MM.1S (cell line): ENCODE measurements at regions not wholly inside any gene's neighbourhood (a gene's known extent, or its start where the extent isn't known, plus 50 kb on each side); places are given as distances from the start of the nearest gene placed in this dataset.

Experiments
- DNase-seq: peaks from one replicate; pipeline ENCODE4 v3.0.0-alpha.2; 2015
- H2AFZ ChIP-seq: fragments of 300-600 bp; sonication (generic); 2 replicates; pipeline ENCODE4 v1.6.0; 2016; ENCODE audit warnings: antibody characterized with exemption, low read length
- H3F3A ChIP-seq: fragments of 300-600 bp; sonication (generic); 2 replicates; pipeline ENCODE4 v1.6.1; 2016; ENCODE audit warnings: mild to moderate bottlenecking, antibody characterized with exemption, low read length, moderate library complexity, mixed read lengths; ENCODE audit not compliant: insufficient read depth
- H3K27ac ChIP-seq: fragments of 300-600 bp; sonication (generic); 2 replicates; pipeline ENCODE4 v1.5.1; 2016; ENCODE audit warnings: mild to moderate bottlenecking, low read length
- H3K27me3 ChIP-seq: fragments of 300-600 bp; sonication (generic); replicated peaks from 2 replicates; pipeline ENCODE4 v1.6.0; 2016; ENCODE audit warnings: low read length; ENCODE audit not compliant: insufficient read depth
- H3K36me3 ChIP-seq: fragments of 300-600 bp; sonication (generic); replicated peaks from 2 replicates; pipeline ENCODE4 v1.6.1; 2016; ENCODE audit warnings: mild to moderate bottlenecking, low read length, mixed read lengths; ENCODE audit not compliant: insufficient read depth
- H3K4me1 ChIP-seq: fragments of 300-600 bp; sonication (generic); 2 replicates; pipeline ENCODE4 v1.6.1; 2016; ENCODE audit warnings: low read length, mixed read lengths
- H3K4me2 ChIP-seq: fragments of 300-600 bp; sonication (generic); 2 replicates; pipeline ENCODE4 v1.6.0; 2016; ENCODE audit warnings: low read depth, low read length
- H3K4me3 ChIP-seq: fragments of 300-600 bp; sonication (generic); 2 replicates; pipeline ENCODE4 v1.5.1; 2016; ENCODE audit warnings: low read length, mixed read lengths
- H3K79me2 ChIP-seq: fragments of 300-600 bp; sonication (generic); 2 replicates; pipeline ENCODE4 v1.6.1; 2016; ENCODE audit warnings: mixed run types, low read length, mixed read lengths
- H3K9ac ChIP-seq: fragments of 300-600 bp; sonication (generic); 2 replicates; pipeline ENCODE4 v1.6.1; 2016; ENCODE audit warnings: low read length, mixed read lengths
- H3K9me2 ChIP-seq: fragments of 300-600 bp; sonication (generic); replicated peaks from 2 replicates; pipeline ENCODE4 v1.6.1; 2016; ENCODE audit warnings: mild to moderate bottlenecking, low read length, mixed read lengths; ENCODE audit not compliant: insufficient read depth
- H3K9me3 ChIP-seq: fragments of 300-600 bp; sonication (generic); replicated peaks from 2 replicates; pipeline ENCODE4 v1.6.1; 2016; ENCODE audit warnings: mild to moderate bottlenecking, low read length, mixed read lengths; ENCODE audit not compliant: insufficient read depth
- H4K20me1 ChIP-seq: fragments of 300-600 bp; sonication (generic); 2 replicates; pipeline ENCODE4 v1.6.1; 2016; ENCODE audit warnings: mild to moderate bottlenecking, low read length, moderate library complexity, mixed read lengths; ENCODE audit not compliant: insufficient read depth
- EZH2 ChIP-seq: fragments of 300-600 bp; sonication (generic); optimal IDR thresholded peaks from 2 replicates; pipeline ENCODE3; 2017; ENCODE audit warnings: low read depth, mild to moderate bottlenecking, antibody characterized with exemption, low read length, mixed read lengths
- EZH2phosphoT487 ChIP-seq: fragments of 300-600 bp; sonication (generic); IDR thresholded peaks from 2 replicates; pipeline ENCODE4 v1.6.1; 2018; ENCODE audit warnings: antibody characterized with exemption, low read length
- TF ChIP-seq, protein P1 (sequence below): fragments of 300-600 bp; sonication (generic); IDR thresholded peaks from 2 replicates; pipeline ENCODE4 v1.5.1; 2016; ENCODE audit warnings: antibody characterized with exemption, low read length, mixed read lengths

DNA sequence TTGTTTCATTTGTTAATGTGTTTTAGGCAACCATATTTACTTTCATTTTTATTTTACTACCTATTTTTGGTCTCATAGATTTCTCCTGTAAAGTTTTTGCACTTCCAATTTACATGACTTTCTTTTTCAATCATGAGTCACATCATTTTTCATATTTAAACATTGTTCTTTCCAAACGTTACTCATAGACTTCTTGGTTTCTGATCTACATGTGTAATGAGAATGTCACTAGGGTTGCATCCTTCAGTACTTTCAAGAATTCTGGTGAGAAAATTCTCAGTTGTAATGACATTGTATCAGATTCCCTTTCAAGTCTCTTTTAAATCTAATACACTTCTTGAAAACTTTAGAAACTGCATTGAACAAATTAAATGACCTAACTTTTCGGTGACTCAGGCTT is 991.7 kb downstream of the EFNB2 start:
- Histone ChIP-seq H3F3A (no peaks in the 10 kb centered on the region), H3K27ac (no peak overlapping the region), H3K36me3 (no peaks in the 10 kb centered on the region), H3K9me3 (no peaks in the 10 kb centered on the region), H3K9me2 (no peaks in the 10 kb centered on the region), H3K4me3 (no peak overlapping the region), H2AFZ (no peak overlapping the region), H3K79me2 (no peaks in the 10 kb centered on the region), H3K9ac (no peak overlapping the region), H3K4me1 (no peaks in the 10 kb centered on the region), H3K27me3 (no peaks in the 10 kb centered on the region), H3K4me2 (no peak overlapping the region), H4K20me1 (no peaks in the 10 kb centered on the region)
- DNase-seq: no peak
- TF ChIP-seq, protein P1, sequence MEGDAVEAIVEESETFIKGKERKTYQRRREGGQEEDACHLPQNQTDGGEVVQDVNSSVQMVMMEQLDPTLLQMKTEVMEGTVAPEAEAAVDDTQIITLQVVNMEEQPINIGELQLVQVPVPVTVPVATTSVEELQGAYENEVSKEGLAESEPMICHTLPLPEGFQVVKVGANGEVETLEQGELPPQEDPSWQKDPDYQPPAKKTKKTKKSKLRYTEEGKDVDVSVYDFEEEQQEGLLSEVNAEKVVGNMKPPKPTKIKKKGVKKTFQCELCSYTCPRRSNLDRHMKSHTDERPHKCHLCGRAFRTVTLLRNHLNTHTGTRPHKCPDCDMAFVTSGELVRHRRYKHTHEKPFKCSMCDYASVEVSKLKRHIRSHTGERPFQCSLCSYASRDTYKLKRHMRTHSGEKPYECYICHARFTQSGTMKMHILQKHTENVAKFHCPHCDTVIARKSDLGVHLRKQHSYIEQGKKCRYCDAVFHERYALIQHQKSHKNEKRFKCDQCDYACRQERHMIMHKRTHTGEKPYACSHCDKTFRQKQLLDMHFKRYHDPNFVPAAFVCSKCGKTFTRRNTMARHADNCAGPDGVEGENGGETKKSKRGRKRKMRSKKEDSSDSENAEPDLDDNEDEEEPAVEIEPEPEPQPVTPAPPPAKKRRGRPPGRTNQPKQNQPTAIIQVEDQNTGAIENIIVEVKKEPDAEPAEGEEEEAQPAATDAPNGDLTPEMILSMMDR: no peak
- no peak for TF ChIP-seq EZH2phosphoT487
- TF ChIP-seq EZH2: no peak

DNA sequence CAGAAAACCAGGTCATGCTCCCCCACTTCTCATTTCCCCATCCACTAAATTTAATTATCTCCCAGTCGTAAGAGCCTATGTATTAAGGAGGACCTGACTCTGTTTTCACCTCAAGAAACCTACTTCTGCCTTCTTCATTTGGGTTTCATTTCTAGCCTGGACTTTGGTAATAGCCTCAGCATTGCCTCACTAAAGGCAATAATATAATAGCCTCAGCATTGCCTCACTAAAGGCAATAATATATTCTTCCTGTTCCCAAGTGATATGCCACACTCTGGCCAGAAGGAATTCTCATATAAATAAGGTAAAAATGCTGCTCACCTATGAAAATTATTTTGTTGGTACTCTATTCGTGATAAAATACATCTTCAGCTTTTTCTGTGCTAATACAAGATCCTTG is 993.9 kb downstream of the EFNB2 start:
- H3K4me1 ChIP-seq: no peaks in the 10 kb centered on the region
- no peak overlapping the region for H3K4me3 ChIP-seq
- H2AFZ ChIP-seq: no peak overlapping the region
- H3K9me3 ChIP-seq: no peaks in the 10 kb centered on the region
- H3K9me2 ChIP-seq: no peaks in the 10 kb centered on the region
- no peak overlapping the region for H3K27ac ChIP-seq
- H3K36me3 ChIP-seq: no peaks in the 10 kb centered on the region
- no peak overlapping the region for H3K9ac ChIP-seq
- H3K4me2 ChIP-seq: no peak overlapping the region
- DNase-seq: no peak
- no peaks in the 10 kb centered on the region for H4K20me1 ChIP-seq
- no peaks in the 10 kb centered on the region for H3K27me3 ChIP-seq
- no peak for TF ChIP-seq EZH2
- TF ChIP-seq, protein P1: no peak
- no peak for TF ChIP-seq EZH2phosphoT487
- no peaks in the 10 kb centered on the region for H3K79me2 ChIP-seq
- H3F3A ChIP-seq: no peaks in the 10 kb centered on the region

DNA sequence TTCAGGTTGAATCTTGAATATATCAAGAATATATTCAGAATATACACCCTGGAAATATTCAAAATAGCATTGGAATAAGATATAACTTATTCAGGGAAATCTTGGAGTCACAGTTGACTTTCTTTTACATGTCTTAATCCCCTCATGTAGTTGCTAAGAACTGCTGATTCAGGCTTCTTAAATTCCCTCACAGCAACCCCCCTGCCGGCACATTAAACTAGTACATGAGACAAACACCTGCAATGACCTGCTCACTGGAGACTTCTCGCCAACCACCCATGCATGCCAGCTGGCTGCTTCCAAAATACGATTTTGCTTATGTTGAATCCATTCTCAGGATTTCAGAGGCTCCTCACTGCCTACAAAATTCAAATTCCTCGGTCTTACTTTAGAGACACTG is 997.1 kb downstream of the EFNB2 start:
- H3K9ac ChIP-seq: no peak overlapping the region
- no peak for TF ChIP-seq EZH2
- TF ChIP-seq EZH2phosphoT487: no peak
- TF ChIP-seq, protein P1: no peak
- no peak for DNase-seq
- no peak overlapping the region for H3K4me2 ChIP-seq
- no peaks in the 10 kb centered on the region for H3K36me3 ChIP-seq
- no peaks in the 10 kb centered on the region for H3F3A ChIP-seq
- H2AFZ ChIP-seq: no peak overlapping the region
- H4K20me1 ChIP-seq: no peaks in the 10 kb centered on the region
- no peak overlapping the region for H3K27ac ChIP-seq
- H3K79me2 ChIP-seq: no peaks in the 10 kb centered on the region
- no peaks in the 10 kb centered on the region for H3K9me2 ChIP-seq
- H3K4me3 ChIP-seq: no peak overlapping the region
- H3K9me3 ChIP-seq: no peaks in the 10 kb centered on the region
- H3K4me1 ChIP-seq: no peaks in the 10 kb centered on the region
- H3K27me3 ChIP-seq: no peaks in the 10 kb centered on the region
